EL (cell line): ENCODE measurements at regions not wholly inside any gene's neighbourhood (a gene's known extent, or its start where the extent isn't known, plus 50 kb on each side); places are given as distances from the start of the nearest gene placed in this dataset.
A peak's percentile ranks its signal among the peaks of the same experiment; 100 is the strongest.

Source experiments
- DNase-seq: peaks from one replicate; pipeline ENCODE4 v3.0.0-alpha.2; 2016

- DNase-seq = no peak
These were observed 95.6 kb downstream of the RIPK4 start for GRCh38 chr21:41671212-41671762.

GRCh38 chr21:41670056-41670805 lies 96.6 kb downstream of the RIPK4 start:
- no peak for DNase-seq

GRCh38 chr21:41669533-41669830 lies 97.4 kb downstream of the RIPK4 start:
- no peak for DNase-seq

GRCh38 chr21:41668686-41669532 lies 97.9 kb downstream of the RIPK4 start:
- DNase-seq = no peak

GRCh38 chr21:41668051-41668541 lies 98.8 kb downstream of the RIPK4 start:
- no peak for DNase-seq

- no peak for DNase-seq
These were observed 99.7 kb downstream of the RIPK4 start for GRCh38 chr21:41667136-41667535.

GRCh38 chr21:41666641-41667081 lies 100.2 kb downstream of the RIPK4 start:
- DNase-seq = no peak

GRCh38 chr21:41665766-41666595 lies 100.9 kb downstream of the RIPK4 start:
- no peak for DNase-seq

GRCh38 chr21:41664881-41665765 lies 101.7 kb downstream of the RIPK4 start:
- DNase-seq = peak; percentile 71

- DNase-seq = peak; percentile 51
These were observed 102.8 kb downstream of the RIPK4 start for GRCh38 chr21:41663805-41664788.

- no peak for DNase-seq
These were observed 104.1 kb downstream of the RIPK4 start for GRCh38 chr21:41662761-41663160.

GRCh38 chr21:41662161-41662560 lies 104.7 kb downstream of the RIPK4 start:
- no peak for DNase-seq

- no peak for DNase-seq
These were observed 106.1 kb downstream of the RIPK4 start for GRCh38 chr21:41660748-41661147.

GRCh38 chr21:41659791-41660560 lies 106.9 kb downstream of the RIPK4 start:
- peak; percentile 47 for DNase-seq

- DNase-seq = no peak
These were observed 109.8 kb downstream of the RIPK4 start for GRCh38 chr21:41656946-41657525.

- no peak for DNase-seq
These were observed 111.6 kb downstream of the RIPK4 start for GRCh38 chr21:41655259-41655658.

- DNase-seq = peak; percentile 84
These were observed 112.8 kb downstream of the RIPK4 start for GRCh38 chr21:41653954-41654491.

- no peak for DNase-seq
These were observed 113.5 kb downstream of the RIPK4 start for GRCh38 chr21:41653243-41653953.
